GM23338 (cell line): ENCODE measurements at regions not wholly inside any gene's neighbourhood (a gene's known extent, or its start where the extent isn't known, plus 50 kb on each side); places are given as distances from the start of the nearest gene placed in this dataset.

Experiments used
- ATAC-seq: fragments of 200-7000 bp; cut with Tn5 transposase; 3 replicates; pipeline ENCODE4 v1.9.1; 2020
- DNase-seq: peaks from one replicate; pipeline ENCODE4 v3.0.0-alpha.2; 2015; ENCODE audit warnings: low spot score
- H2AFZ ChIP-seq: fragments of 200-600 bp; sonication (generic); 2 replicates; pipeline ENCODE4 v1.8.0; 2016; ENCODE audit warnings: antibody characterized with exemption, mild to moderate bottlenecking, moderate library complexity
- H3F3A ChIP-seq: fragments of 200-600 bp; sonication (generic); replicated peaks from 2 replicates; pipeline ENCODE4 v1.8.0; 2017; ENCODE audit warnings: antibody characterized with exemption, mixed run types, low read depth
- H3K27ac ChIP-seq: fragments of 200-600 bp; sonication (generic); 2 replicates; pipeline ENCODE4 v1.6.1; 2016; ENCODE audit warnings: low read depth
- H3K27me3 ChIP-seq: fragments of 200-600 bp; sonication (generic); 2 replicates; pipeline ENCODE4 v1.8.0; 2016; ENCODE audit warnings: mild to moderate bottlenecking, mixed run types, moderate library complexity; ENCODE audit not compliant: insufficient read depth
- H3K36me3 ChIP-seq: fragments of 200-600 bp; sonication (generic); 2 replicates; pipeline ENCODE4 v1.8.0; 2016; ENCODE audit warnings: mild to moderate bottlenecking; ENCODE audit not compliant: insufficient read depth
- H3K4me1 ChIP-seq: fragments of 200-600 bp; sonication (generic); 2 replicates; pipeline ENCODE4 v1.8.0; 2016; ENCODE audit warnings: mild to moderate bottlenecking, moderate library complexity; ENCODE audit not compliant: insufficient read depth
- H3K4me2 ChIP-seq: fragments of 200-600 bp; sonication (generic); 2 replicates; pipeline ENCODE4 v1.7.1; 2017; ENCODE audit warnings: mixed run types
- H3K4me3 ChIP-seq: fragments of 200-600 bp; sonication (generic); 2 replicates; pipeline ENCODE4 v1.6.1; 2016; ENCODE audit warnings: mixed run types
- H3K79me2 ChIP-seq: fragments of 200-600 bp; sonication (generic); replicated peaks from 2 replicates; pipeline ENCODE4 v1.8.0; 2017; ENCODE audit warnings: mild to moderate bottlenecking; ENCODE audit not compliant: insufficient read depth
- H3K9me2 ChIP-seq: fragments of 200-600 bp; sonication (generic); 2 replicates; pipeline ENCODE4 v1.8.0; 2017; ENCODE audit not compliant: insufficient read depth
- H4K20me1 ChIP-seq: fragments of 200-600 bp; sonication (generic); replicated peaks from 2 replicates; pipeline ENCODE4 v1.8.0; 2017; ENCODE audit warnings: mild to moderate bottlenecking; ENCODE audit not compliant: insufficient read depth
- H3K27ac Mint-ChIP-seq: 2 replicates; pipeline ENCODE4 v1.8.0; 2020; ENCODE audit warnings: inconsistent platforms, mild to moderate bottlenecking, moderate library complexity, mixed read lengths
- H3K27me3 Mint-ChIP-seq: 3 replicates; pipeline ENCODE4 v1.8.0; 2022; ENCODE audit warnings: low read depth, mild to moderate bottlenecking, moderate library complexity, mixed read lengths, inconsistent platforms; ENCODE audit not compliant: insufficient read depth, poor library complexity
- H3K36me3 Mint-ChIP-seq: 3 replicates; pipeline ENCODE4 v1.8.0; 2021; ENCODE audit warnings: low read depth, mild to moderate bottlenecking, inconsistent platforms, moderate library complexity, mixed read lengths
- H3K4me1 Mint-ChIP-seq: 3 replicates; pipeline ENCODE4 v1.8.0; 2020; ENCODE audit warnings: mild to moderate bottlenecking, inconsistent platforms, mixed read lengths
- H3K4me3 Mint-ChIP-seq: 3 replicates; pipeline ENCODE4 v1.8.0; 2021; ENCODE audit warnings: moderate library complexity, mild to moderate bottlenecking, inconsistent platforms, mixed read lengths
- H3K9me3 Mint-ChIP-seq: 3 replicates; pipeline ENCODE4 v1.8.0; 2020; ENCODE audit warnings: moderate library complexity, mild to moderate bottlenecking, inconsistent platforms, mixed read lengths
- CREB1 ChIP-seq: fragments of 250-450 bp; sonication (Bioruptor Pico); IDR thresholded peaks from 2 replicates; pipeline ENCODE4 v1.5.0; 2020; ENCODE audit warnings: low read depth, mild to moderate bottlenecking, moderate library complexity
- CTCF ChIP-seq, 2 experiments: fragments of 200-600 bp in 1 of 2; sonication (generic) in 1 of 2; conservative IDR thresholded peaks; 2 replicates each; pipeline versions ENCODE4 v1.5.1 to v1.6.1; 2016 to 2017; ENCODE audit warnings: antibody characterized with exemption in 2 of 2, low read depth in 2 of 2, mild to moderate bottlenecking in 2 of 2, moderate library complexity in 1 of 2
- ETS1 ChIP-seq: IDR thresholded peaks from 2 replicates; pipeline ENCODE4 v1.6.1; 2016; ENCODE audit warnings: antibody characterized with exemption
- EZH2 ChIP-seq: fragments of 200-600 bp; sonication (generic); IDR thresholded peaks from one replicate; pipeline ENCODE4 v1.8.0; 2017; ENCODE audit warnings: antibody characterized with exemption, mild to moderate bottlenecking, low read depth; ENCODE audit not compliant: unreplicated experiment
- EZH2phosphoT487 ChIP-seq: fragments of 200-600 bp; sonication (generic); IDR thresholded peaks from one replicate; pipeline ENCODE4 v1.8.1; 2018; ENCODE audit warnings: antibody characterized with exemption; ENCODE audit not compliant: unreplicated experiment
- JUNB ChIP-seq: IDR thresholded peaks from one replicate; pipeline ENCODE4 v1.6.1; 2016; ENCODE audit warnings: antibody characterized with exemption; ENCODE audit not compliant: unreplicated experiment
- NANOG ChIP-seq: IDR thresholded peaks from 2 replicates; pipeline ENCODE4 v1.6.1; 2016; ENCODE audit warnings: antibody characterized with exemption, borderline replicate concordance
- POLR2AphosphoS5 ChIP-seq: IDR thresholded peaks from 2 replicates; pipeline ENCODE4 v1.6.1; 2016; ENCODE audit warnings: antibody characterized with exemption, low read depth
- REST ChIP-seq: IDR thresholded peaks from one replicate; pipeline ENCODE4 v1.6.1; 2018; ENCODE audit warnings: antibody characterized with exemption; ENCODE audit not compliant: unreplicated experiment
- STAT1 ChIP-seq: IDR thresholded peaks from one replicate; pipeline ENCODE4 v1.6.1; 2016; ENCODE audit warnings: antibody characterized with exemption; ENCODE audit not compliant: unreplicated experiment
- ZNF114 ChIP-seq: fragments of 250-450 bp; sonication (Bioruptor Pico); IDR thresholded peaks from 2 replicates; pipeline ENCODE4 v1.5.0; 2020; ENCODE audit warnings: mild to moderate bottlenecking, moderate library complexity
- ZNF331 ChIP-seq: fragments of 250-450 bp; sonication (Bioruptor Pico); IDR thresholded peaks from 2 replicates; pipeline ENCODE4 v1.5.0; 2020; ENCODE audit warnings: low read depth, mild to moderate bottlenecking, moderate library complexity
- ZNF462 ChIP-seq: fragments of 250-450 bp; sonication (Bioruptor Pico); IDR thresholded peaks from 2 replicates; pipeline ENCODE4 v1.5.0; 2020; ENCODE audit warnings: mild to moderate bottlenecking, moderate library complexity

- no peaks in the 10 kb centered on the region for H4K20me1 ChIP-seq
- TF ChIP-seq EZH2phosphoT487 (no peak), JUNB (no peak), ZNF462 (CRISPR knock-in tag) (no peak), ZNF114 (CRISPR knock-in tag) (no peak), EZH2 (no peak), CREB1 (CRISPR knock-in tag) (no peak), STAT1 (no peak), CTCF (conservative IDR thresholded peaks at IDR 0.05; ENCODE audit: low read depth in 2 of 2) (no peak), ZNF331 (CRISPR knock-in tag) (no peak), POLR2AphosphoS5 (no peak), REST (no peak), ETS1 (no peak), NANOG (no peak)
- 0 out of 2 replicates have a peak, but pooled peaks cover 8% of the 10 kb centered on the region for H3F3A ChIP-seq
- H3K36me3 ChIP-seq = no peaks in the 10 kb centered on the region
- H3K27ac Mint-ChIP-seq = no peak overlapping the region
- H3K79me2 ChIP-seq = no peaks in the 10 kb centered on the region
- H3K27ac ChIP-seq = no peak overlapping the region
- no peaks in the 10 kb centered on the region; the same call in 2 of the 3 replicates for H3K36me3 Mint-ChIP-seq
- peaks cover 1% of the 10 kb centered on the region for H3K27me3 Mint-ChIP-seq
- H3K4me2 ChIP-seq = no peak overlapping the region
- H3K4me1 Mint-ChIP-seq = peaks cover 12% of the 10 kb centered on the region
- DNase-seq = no peak
- H3K27me3 ChIP-seq = no peaks in the 10 kb centered on the region
- peaks cover 10% of the 10 kb centered on the region; the same call in 1 of the 2 replicates for H3K4me1 ChIP-seq
- H3K4me3 Mint-ChIP-seq = no peak overlapping the region
- H3K4me3 ChIP-seq = no peak overlapping the region
- H2AFZ ChIP-seq = no peak overlapping the region
- no peaks in the 10 kb centered on the region for H3K9me3 Mint-ChIP-seq
- no peak for ATAC-seq
- no peaks in the 10 kb centered on the region for H3K9me2 ChIP-seq
Measured at GRCh38 chr20:63132131-63132714, 83.7 kb downstream of the YTHDF1 start.
